Endothelial cell of umbilical vein (primary cell): ENCODE measurements at regions not wholly inside any gene's neighbourhood (a gene's known extent, or its start where the extent isn't known, plus 50 kb on each side); places are given as distances from the start of the nearest gene placed in this dataset.

Experiments used
- BruUV-seq: library from RNA; stranded (reverse); fragments of 400-500 nt; replicated peaks from 2 replicates; lab custom pipeline; 2021; lab: Mats Ljungman, UMichigan
- CTCF ChIA-PET: fragments of 300-600, 350-600 bp; sonication (Branson Sonifier 250); formaldehyde crosslinking; loops from one replicate; lab custom pipeline; 2021; ENCODE audit warnings: antibody characterized with exemption, inconsistent platforms; lab: Charles Lee
- POLR2A ChIA-PET: fragments of 300-600, 350-600 bp; sonication (Branson Sonifier 250); formaldehyde crosslinking; loops from one replicate; lab custom pipeline; 2021; ENCODE audit warnings: antibody characterized with exemption, inconsistent platforms; lab: Charles Lee
- DNase-seq: peaks from one replicate; pipeline ENCODE4 v3.0.0-alpha.2; 2011; ENCODE audit warnings: low read depth, low spot score
- FAIRE-seq: peaks from 2 replicates; lab custom pipeline; 2011; peaks lifted over from hg19 to GRCh38; lab: Jason Lieb, UNC
- H2AFZ ChIP-seq: 2 replicates; pipeline ENCODE4 v1.6.0; 2012; ENCODE audit warnings: low read depth, low read length, control low read depth, inconsistent platforms
- H3K27ac ChIP-seq: 2 replicates; pipeline ENCODE4 v1.5.1; 2011; ENCODE audit warnings: low read depth, mild to moderate bottlenecking, control low read depth, low read length, moderate library complexity; ENCODE audit not compliant: insufficient read depth
- H3K27me3 ChIP-seq, 2 experiments: 2 replicates each; pipeline versions ENCODE4 v1.6.0 to v1.6.1; 2011; ENCODE audit warnings: low read length in 2 of 2, mixed read lengths in 1 of 2; ENCODE audit not compliant: control insufficient read depth in 2 of 2, insufficient read depth in 2 of 2
- H3K36me3 ChIP-seq, 2 experiments: 2 replicates in 1 of 2; 3 replicates in 1 of 2; pipeline ENCODE4 v1.5.1; 2011; ENCODE audit warnings: low read length in 2 of 2, mild to moderate bottlenecking in 1 of 2, moderate library complexity in 1 of 2; ENCODE audit not compliant: control insufficient read depth in 2 of 2, insufficient read depth in 2 of 2; ENCODE audit errors: extremely low read depth in 1 of 2
- H3K4me1 ChIP-seq: 3 replicates; pipeline ENCODE4 v1.5.1; 2011; ENCODE audit warnings: mild to moderate bottlenecking, low read length; ENCODE audit not compliant: control insufficient read depth, insufficient read depth; ENCODE audit errors: extremely low read depth
- H3K4me2 ChIP-seq: 2 replicates; pipeline ENCODE4 v1.6.1; 2011; ENCODE audit warnings: low read length, control low read depth, mixed read lengths; ENCODE audit not compliant: insufficient read depth
- H3K4me3 ChIP-seq, 3 experiments: fragments of 200-600 bp in 1 of 3; sonication (generic), shearing (Covaris generic) in 1 of 3; replicated peaks in 1 of 3; 2 replicates each; pipeline ENCODE4 v1.5.1; 2011 to 2016; ENCODE audit warnings: control low read depth in 3 of 3, low read length in 3 of 3, mild to moderate bottlenecking in 2 of 3, inconsistent platforms in 1 of 3, low read depth in 1 of 3, moderate library complexity in 1 of 3; ENCODE audit not compliant: insufficient read depth in 1 of 3
- H3K79me2 ChIP-seq: 2 replicates; pipeline ENCODE4 v1.6.0; 2012; ENCODE audit warnings: low read length, inconsistent platforms; ENCODE audit not compliant: control insufficient read depth, insufficient read depth
- H3K9ac ChIP-seq: replicated peaks from 2 replicates; pipeline ENCODE3; 2011; ENCODE audit warnings: low read length, control low read depth; ENCODE audit not compliant: insufficient read depth; ENCODE audit errors: extremely low read depth
- H3K9me1 ChIP-seq: replicated peaks from 3 replicates; pipeline ENCODE4 v1.6.0; 2011; ENCODE audit warnings: mild to moderate bottlenecking, low read length; ENCODE audit not compliant: control insufficient read depth, insufficient read depth; ENCODE audit errors: extremely low read depth
- H3K9me3 ChIP-seq: replicated peaks from 2 replicates; pipeline ENCODE4 v1.5.1; 2012; ENCODE audit warnings: low read length, inconsistent platforms; ENCODE audit not compliant: control insufficient read depth, insufficient read depth
- H4K20me1 ChIP-seq: replicated peaks from 2 replicates; pipeline ENCODE3; 2011; ENCODE audit warnings: mild to moderate bottlenecking, low read length; ENCODE audit not compliant: control insufficient read depth, insufficient read depth; ENCODE audit errors: extremely low read depth
- EZH2 ChIP-seq: IDR thresholded peaks from 2 replicates; pipeline ENCODE4 v1.6.1; 2012; ENCODE audit warnings: borderline replicate concordance, low read depth, mild to moderate bottlenecking, moderate library complexity, low read length, inconsistent platforms; ENCODE audit not compliant: severe bottlenecking
- FOS ChIP-seq: IDR thresholded peaks from 2 replicates; pipeline ENCODE4 v1.6.1; 2011; ENCODE audit warnings: mild to moderate bottlenecking, low read length, moderate library complexity, borderline replicate concordance; ENCODE audit not compliant: insufficient read depth
- GATA2 ChIP-seq: IDR thresholded peaks from 2 replicates; pipeline ENCODE4 v1.7.0; 2011; ENCODE audit warnings: low read depth, mild to moderate bottlenecking, moderate library complexity, mixed read lengths, low read length; ENCODE audit not compliant: insufficient read length, insufficient read depth
- JUN ChIP-seq: IDR thresholded peaks from 2 replicates; pipeline ENCODE4 v1.6.1; 2011; ENCODE audit warnings: borderline replicate concordance, low read depth; ENCODE audit not compliant: insufficient read length, insufficient read depth
- MYC ChIP-seq: IDR thresholded peaks from one replicate; pipeline ENCODE4 v1.6.1; 2011; ENCODE audit warnings: mild to moderate bottlenecking, low read depth, low read length
- POLR2A ChIP-seq: IDR thresholded peaks from 2 replicates; pipeline ENCODE4 v1.6.1; 2012; ENCODE audit warnings: low read depth, mild to moderate bottlenecking, control low read depth, low read length
- POLR2AphosphoS5 ChIP-seq: IDR thresholded peaks from 2 replicates; pipeline ENCODE4 v1.6.1; 2012; ENCODE audit warnings: low read depth, mild to moderate bottlenecking, control low read depth, low read length, moderate library complexity; ENCODE audit not compliant: insufficient read depth
- dilution Hi-C: fragments of 300-500 bp; cut with MboI; formaldehyde crosslinking; loops from one replicate; pipeline ENCODE4 v1.15.0; 2019; ENCODE audit warnings: low sequenced_read_pairs; ENCODE audit not compliant: extremely low pct_ligation_motif_present
- intact Hi-C: fragments of 100-400 bp; cut with micrococcal nuclease; formaldehyde crosslinking; loops from one replicate; pipeline ENCODE4 v1.10.0; 2022
- TF ChIP-seq, protein P1 (sequence below): IDR thresholded peaks from 2 replicates; pipeline ENCODE4 v1.6.1; 2011; ENCODE audit not compliant: insufficient read depth, insufficient read length
- TF ChIP-seq, protein P2 (sequence below), 2 donors: IDR thresholded peaks; 1 replicate in 1 of 2; 2 replicates in 1 of 2; pipeline ENCODE4 v1.5.1; 2011; ENCODE audit warnings: low read length in 2 of 2, mild to moderate bottlenecking in 2 of 2, moderate library complexity in 2 of 2, control low read depth in 1 of 2, inconsistent platforms in 1 of 2, low read depth in 1 of 2; ENCODE audit not compliant: insufficient read depth in 1 of 2; ENCODE audit errors: extremely low read depth in 1 of 2

DNA sequence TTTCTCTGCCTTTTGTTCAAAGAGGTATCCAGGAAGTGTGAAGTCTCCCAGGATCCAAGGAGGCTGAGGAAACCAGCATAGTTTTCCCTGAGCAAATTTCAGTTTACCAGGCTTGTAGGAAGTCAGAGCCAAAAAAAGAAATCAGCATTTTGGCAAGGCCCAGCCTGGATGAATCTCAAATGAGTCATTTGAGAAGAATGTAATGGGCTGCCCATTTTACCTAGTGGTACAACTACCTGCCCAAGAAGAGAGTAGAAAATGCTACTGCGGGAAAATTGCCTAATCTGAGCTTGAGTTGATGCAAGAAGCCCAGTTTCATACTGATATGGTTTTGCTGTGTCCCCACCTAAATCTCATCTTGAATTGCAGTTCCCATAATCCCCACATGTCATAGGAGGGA is 284.1 kb upstream of the ZNF507 start:
- no peak overlapping the region for H2AFZ ChIP-seq
- H3K36me3 ChIP-seq = no peaks in the 10 kb centered on the region
- H3K9me1 ChIP-seq = no peaks in the 10 kb centered on the region
- DNase-seq (no peak), FAIRE-seq (no peak)
- POLR2A ChIA-PET = no interaction called here
- dilution Hi-C loops (no loop called here), intact Hi-C loops (no loop called here)
- peaks cover 3% of the 10 kb centered on the region for H3K9me3 ChIP-seq
- no peaks in the 10 kb centered on the region for H3K27me3 ChIP-seq
- H3K27ac ChIP-seq = no peak overlapping the region
- CTCF ChIA-PET = no interaction called here
- TF ChIP-seq EZH2 = no peak
- no peak for TF ChIP-seq FOS
- TF ChIP-seq, protein P1, sequence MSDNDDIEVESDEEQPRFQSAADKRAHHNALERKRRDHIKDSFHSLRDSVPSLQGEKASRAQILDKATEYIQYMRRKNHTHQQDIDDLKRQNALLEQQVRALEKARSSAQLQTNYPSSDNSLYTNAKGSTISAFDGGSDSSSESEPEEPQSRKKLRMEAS = no peak
- TF ChIP-seq, protein P2, sequence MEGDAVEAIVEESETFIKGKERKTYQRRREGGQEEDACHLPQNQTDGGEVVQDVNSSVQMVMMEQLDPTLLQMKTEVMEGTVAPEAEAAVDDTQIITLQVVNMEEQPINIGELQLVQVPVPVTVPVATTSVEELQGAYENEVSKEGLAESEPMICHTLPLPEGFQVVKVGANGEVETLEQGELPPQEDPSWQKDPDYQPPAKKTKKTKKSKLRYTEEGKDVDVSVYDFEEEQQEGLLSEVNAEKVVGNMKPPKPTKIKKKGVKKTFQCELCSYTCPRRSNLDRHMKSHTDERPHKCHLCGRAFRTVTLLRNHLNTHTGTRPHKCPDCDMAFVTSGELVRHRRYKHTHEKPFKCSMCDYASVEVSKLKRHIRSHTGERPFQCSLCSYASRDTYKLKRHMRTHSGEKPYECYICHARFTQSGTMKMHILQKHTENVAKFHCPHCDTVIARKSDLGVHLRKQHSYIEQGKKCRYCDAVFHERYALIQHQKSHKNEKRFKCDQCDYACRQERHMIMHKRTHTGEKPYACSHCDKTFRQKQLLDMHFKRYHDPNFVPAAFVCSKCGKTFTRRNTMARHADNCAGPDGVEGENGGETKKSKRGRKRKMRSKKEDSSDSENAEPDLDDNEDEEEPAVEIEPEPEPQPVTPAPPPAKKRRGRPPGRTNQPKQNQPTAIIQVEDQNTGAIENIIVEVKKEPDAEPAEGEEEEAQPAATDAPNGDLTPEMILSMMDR (IDR thresholded peaks at IDR 0.05; ENCODE audit: extremely low read depth in 1 of 2, insufficient read depth in 1 of 2, low read depth in 1 of 2, low read length in 2 of 2) = no peak
- no peak for TF ChIP-seq JUN
- TF ChIP-seq POLR2A = no peak
- TF ChIP-seq POLR2AphosphoS5 = no peak
- TF ChIP-seq GATA2 = no peak
- TF ChIP-seq MYC = no peak
- no peak overlapping the region for H3K9ac ChIP-seq
- no peak overlapping the region for H3K4me2 ChIP-seq
- H4K20me1 ChIP-seq = no peaks in the 10 kb centered on the region
- H3K4me1 ChIP-seq = no peaks in the 10 kb centered on the region
- H3K4me3 ChIP-seq = no peak overlapping the region
- no peaks in the 10 kb centered on the region for H3K79me2 ChIP-seq
- no TSS peak for BruUV-seq
